ENCODE measurements at regions not wholly inside any gene's neighbourhood (a gene's known extent, or its start where the extent isn't known, plus 50 kb on each side); places are given as distances from the start of the nearest gene placed in this dataset.

- no peak for DNase-seq (ENCODE audit: low spot score)
Measured at GRCh38 chr9:79334711-79335110, 237.1 kb upstream of the TLE4 start.

GRCh38 chr9:79335987-79336386, 235.8 kb upstream of the TLE4 start:
- no peak for DNase-seq (ENCODE audit: low spot score)

GRCh38 chr9:79341561-79341960, 230.2 kb upstream of the TLE4 start:
- no peak for DNase-seq (ENCODE audit: low spot score)

- no peak for DNase-seq (ENCODE audit: low spot score)
Measured at GRCh38 chr9:79346350-79347020, 225.3 kb upstream of the TLE4 start.

GRCh38 chr9:79352322-79352721, 219.4 kb upstream of the TLE4 start:
- DNase-seq (ENCODE audit: low spot score): no peak

- DNase-seq (ENCODE audit: low spot score): no peak
Measured at GRCh38 chr9:79353856-79354520, 217.8 kb upstream of the TLE4 start.

- no peak for DNase-seq (ENCODE audit: low spot score)
Measured at GRCh38 chr9:79357194-79357593, 214.6 kb upstream of the TLE4 start.

GRCh38 chr9:79357616-79358015, 214.1 kb upstream of the TLE4 start:
- DNase-seq (ENCODE audit: low spot score): no peak

GRCh38 chr9:79360387-79361347, 211.1 kb upstream of the TLE4 start:
- no peak for DNase-seq (ENCODE audit: low spot score)

- no peak for DNase-seq (ENCODE audit: low spot score)
Measured at GRCh38 chr9:79362100-79363081, 209.4 kb upstream of the TLE4 start.

GRCh38 chr9:79369676-79370075, 202.1 kb upstream of the TLE4 start:
- DNase-seq (ENCODE audit: low spot score): no peak

GRCh38 chr9:79371301-79371700, 200.5 kb upstream of the TLE4 start:
- no peak for DNase-seq (ENCODE audit: low spot score)

GRCh38 chr9:79371948-79372555, 199.7 kb upstream of the TLE4 start:
- no peak for DNase-seq (ENCODE audit: low spot score)

GRCh38 chr9:79377339-79377855, 194.4 kb upstream of the TLE4 start:
- no peak for DNase-seq (ENCODE audit: low spot score)

- DNase-seq (ENCODE audit: low spot score): no peak
Measured at GRCh38 chr9:79378107-79378506, 193.7 kb upstream of the TLE4 start.

- no peak for DNase-seq (ENCODE audit: low spot score)
Measured at GRCh38 chr9:79382044-79382443, 189.7 kb upstream of the TLE4 start.

GRCh38 chr9:79382458-79382857, 189.3 kb upstream of the TLE4 start:
- no peak for DNase-seq (ENCODE audit: low spot score)

GRCh38 chr9:79383096-79383495, 188.7 kb upstream of the TLE4 start:
- DNase-seq (ENCODE audit: low spot score): no peak

GRCh38 chr9:79384091-79384490, 187.7 kb upstream of the TLE4 start:
- DNase-seq (ENCODE audit: low spot score): no peak

GRCh38 chr9:79384501-79384900, 187.3 kb upstream of the TLE4 start:
- no peak for DNase-seq (ENCODE audit: low spot score)

Measured in CD4-positive, alpha-beta T cell treated with Interleukin-6 at 100 ng/mL for 8 hours (primary cell).